ENCODE measurements at regions not wholly inside any gene's neighbourhood (a gene's known extent, or its start where the extent isn't known, plus 50 kb on each side); places are given as distances from the start of the nearest gene placed in this dataset.

- Histone ChIP-seq H3K27ac (ENCODE audit: low read depth, low read length) (no peak overlapping the region), H2BK5ac (ENCODE audit: low read depth, low read length, poor library complexity) (no peak overlapping the region), H4K91ac (ENCODE audit: low read depth, low read length) (no peak overlapping the region), H2BK120ac (ENCODE audit: insufficient read depth, low read length, poor library complexity) (no peak overlapping the region), H3K27me3 (ENCODE audit: insufficient read depth, low read length) (no peaks in the 10 kb centered on the region), H3K18ac (ENCODE audit: low read length) (no peak overlapping the region), H4K12ac (ENCODE audit: low read depth, low read length) (no peak overlapping the region), H3K4me1 (ENCODE audit: control insufficient read depth in 1 of 2, insufficient read depth in 2 of 2, low read length in 2 of 2) (peaks cover 7 to 11% of the 10 kb centered on the region in 2 experiments), H3K4me3 (ENCODE audit: low read depth, low read length) (no peak overlapping the region), H3K36me3 (ENCODE audit: control insufficient read depth in 1 of 2, insufficient read depth in 2 of 2, low read length in 2 of 2) (no peaks in the 10 kb centered on the region), H3K79me1 (ENCODE audit: low read length) (no peaks in the 10 kb centered on the region), H3K9me3 (ENCODE audit: insufficient read depth, low read depth, low read length) (no peaks in the 10 kb centered on the region), H4K8ac (ENCODE audit: low read depth, low read length) (no peak overlapping the region), H3K14ac (ENCODE audit: low read length) (no peak overlapping the region), H3K23ac (ENCODE audit: low read length) (no peak overlapping the region), H3K4me2 (ENCODE audit: low read length) (no peak overlapping the region), H3K9ac (ENCODE audit: low read length) (no peak overlapping the region), H3K4ac (ENCODE audit: low read depth, low read length) (no peak overlapping the region), H2AFZ (ENCODE audit: insufficient read depth, low read length, poor library complexity) (no peak overlapping the region), H3K79me2 (ENCODE audit: control insufficient read depth, insufficient read depth, low read length, poor library complexity) (no peaks in the 10 kb centered on the region), H2BK12ac (ENCODE audit: low read length) (no peak overlapping the region), H2AK5ac (ENCODE audit: low read length) (no peak overlapping the region)
- WGBS (ENCODE audit: extremely low coverage, insufficient coverage, insufficient read length): no CpG with 5 or more reads among the region's 1 CpG
- DNase-seq: peak; percentile 48 to 78
Observed at GRCh38 chr11:28464252-28464867, 356.2 kb downstream of the METTL15 start.

GRCh38 chr11:28463826-28464225, 355.6 kb downstream of the METTL15 start:
- no peak overlapping the region for H3K18ac ChIP-seq (ENCODE audit: low read length)
- H3K9me3 ChIP-seq (ENCODE audit: insufficient read depth, low read depth, low read length): no peaks in the 10 kb centered on the region
- no peaks in the 10 kb centered on the region for H3K36me3 ChIP-seq (ENCODE audit: control insufficient read depth in 1 of 2, insufficient read depth in 2 of 2, low read length in 2 of 2)
- H3K4me2 ChIP-seq (ENCODE audit: low read length): no peak overlapping the region
- peak; percentile 52 to 80 for DNase-seq
- H4K12ac ChIP-seq (ENCODE audit: low read depth, low read length): no peak overlapping the region
- no peak overlapping the region for H3K23ac ChIP-seq (ENCODE audit: low read length)
- H3K4ac ChIP-seq (ENCODE audit: low read depth, low read length): no peak overlapping the region
- no peak overlapping the region for H4K8ac ChIP-seq (ENCODE audit: low read depth, low read length)
- H3K9ac ChIP-seq (ENCODE audit: low read length): no peak overlapping the region
- no peak overlapping the region for H3K27ac ChIP-seq (ENCODE audit: low read depth, low read length)
- no peaks in the 10 kb centered on the region for H3K79me2 ChIP-seq (ENCODE audit: control insufficient read depth, insufficient read depth, low read length, poor library complexity)
- no peak overlapping the region for H2BK5ac ChIP-seq (ENCODE audit: low read depth, low read length, poor library complexity)
- no peaks in the 10 kb centered on the region for H3K27me3 ChIP-seq (ENCODE audit: insufficient read depth, low read length)
- H3K14ac ChIP-seq (ENCODE audit: low read length): no peak overlapping the region
- H4K91ac ChIP-seq (ENCODE audit: low read depth, low read length): no peak overlapping the region
- H3K79me1 ChIP-seq (ENCODE audit: low read length): no peaks in the 10 kb centered on the region
- no peak overlapping the region for H2AK5ac ChIP-seq (ENCODE audit: low read length)
- H3K4me1 ChIP-seq (ENCODE audit: control insufficient read depth in 1 of 2, insufficient read depth in 2 of 2, low read length in 2 of 2): peaks cover 7 to 11% of the 10 kb centered on the region in 2 experiments
- no peak overlapping the region for H3K4me3 ChIP-seq (ENCODE audit: low read depth, low read length)
- H2BK12ac ChIP-seq (ENCODE audit: low read length): no peak overlapping the region
- H2AFZ ChIP-seq (ENCODE audit: insufficient read depth, low read length, poor library complexity): no peak overlapping the region
- WGBS (ENCODE audit: extremely low coverage, insufficient coverage, insufficient read length): no CpG with 5 or more reads among the region's 4 CpGs
- no peak overlapping the region for H2BK120ac ChIP-seq (ENCODE audit: insufficient read depth, low read length, poor library complexity)

- H2BK120ac ChIP-seq (ENCODE audit: insufficient read depth, low read length, poor library complexity): no peak overlapping the region
- H4K91ac ChIP-seq (ENCODE audit: low read depth, low read length): no peak overlapping the region
- H3K27me3 ChIP-seq (ENCODE audit: insufficient read depth, low read length): no peaks in the 10 kb centered on the region
- H3K4me1 ChIP-seq (ENCODE audit: control insufficient read depth in 1 of 2, insufficient read depth in 2 of 2, low read length in 2 of 2): peaks cover under 1 to 5% of the 10 kb centered on the region in 2 experiments
- no peak overlapping the region for H3K9ac ChIP-seq (ENCODE audit: low read length)
- no peak overlapping the region for H2AFZ ChIP-seq (ENCODE audit: insufficient read depth, low read length, poor library complexity)
- no peak overlapping the region for H3K23ac ChIP-seq (ENCODE audit: low read length)
- H2AK5ac ChIP-seq (ENCODE audit: low read length): no peak overlapping the region
- peak in 1 of 2 donors; percentile 59 for DNase-seq
- H3K4me2 ChIP-seq (ENCODE audit: low read length): no peak overlapping the region
- no peak overlapping the region for H4K12ac ChIP-seq (ENCODE audit: low read depth, low read length)
- no peaks in the 10 kb centered on the region for H3K36me3 ChIP-seq (ENCODE audit: control insufficient read depth in 1 of 2, insufficient read depth in 2 of 2, low read length in 2 of 2)
- H4K8ac ChIP-seq (ENCODE audit: low read depth, low read length): no peak overlapping the region
- no peaks in the 10 kb centered on the region for H3K79me1 ChIP-seq (ENCODE audit: low read length)
- H2BK12ac ChIP-seq (ENCODE audit: low read length): no peak overlapping the region
- H3K4me3 ChIP-seq (ENCODE audit: low read depth, low read length): no peak overlapping the region
- H3K79me2 ChIP-seq (ENCODE audit: control insufficient read depth, insufficient read depth, low read length, poor library complexity): no peaks in the 10 kb centered on the region
- no CpG with 5 or more reads among the region's 2 CpGs for WGBS (ENCODE audit: extremely low coverage, insufficient coverage, insufficient read length)
- H3K14ac ChIP-seq (ENCODE audit: low read length): no peak overlapping the region
- H2BK5ac ChIP-seq (ENCODE audit: low read depth, low read length, poor library complexity): no peak overlapping the region
- H3K18ac ChIP-seq (ENCODE audit: low read length): no peak overlapping the region
- no peaks in the 10 kb centered on the region for H3K9me3 ChIP-seq (ENCODE audit: insufficient read depth, low read depth, low read length)
- H3K27ac ChIP-seq (ENCODE audit: low read depth, low read length): no peak overlapping the region
- no peak overlapping the region for H3K4ac ChIP-seq (ENCODE audit: low read depth, low read length)
Observed at GRCh38 chr11:28461846-28462245, 353.7 kb downstream of the METTL15 start.

- H3K9me3 ChIP-seq (ENCODE audit: insufficient read depth, low read depth, low read length): no peaks in the 10 kb centered on the region
- no peaks in the 10 kb centered on the region for H3K36me3 ChIP-seq (ENCODE audit: control insufficient read depth in 1 of 2, insufficient read depth in 2 of 2, low read length in 2 of 2)
- no peak overlapping the region for H3K9ac ChIP-seq (ENCODE audit: low read length)
- H3K18ac ChIP-seq (ENCODE audit: low read length): no peak overlapping the region
- no peak overlapping the region for H2BK120ac ChIP-seq (ENCODE audit: insufficient read depth, low read length, poor library complexity)
- no peak overlapping the region for H2AK5ac ChIP-seq (ENCODE audit: low read length)
- no peak overlapping the region for H2AFZ ChIP-seq (ENCODE audit: insufficient read depth, low read length, poor library complexity)
- H4K8ac ChIP-seq (ENCODE audit: low read depth, low read length): no peak overlapping the region
- no peak overlapping the region for H3K4ac ChIP-seq (ENCODE audit: low read depth, low read length)
- no peak overlapping the region for H3K27ac ChIP-seq (ENCODE audit: low read depth, low read length)
- no peaks in the 10 kb centered on the region for H3K27me3 ChIP-seq (ENCODE audit: insufficient read depth, low read length)
- no peak overlapping the region for H3K4me2 ChIP-seq (ENCODE audit: low read length)
- H4K91ac ChIP-seq (ENCODE audit: low read depth, low read length): no peak overlapping the region
- peak; percentile 12 to 86 for DNase-seq
- no peaks in the 10 kb centered on the region for H3K79me2 ChIP-seq (ENCODE audit: control insufficient read depth, insufficient read depth, low read length, poor library complexity)
- H3K14ac ChIP-seq (ENCODE audit: low read length): no peak overlapping the region
- H3K79me1 ChIP-seq (ENCODE audit: low read length): no peaks in the 10 kb centered on the region
- no peak overlapping the region for H3K23ac ChIP-seq (ENCODE audit: low read length)
- no peak overlapping the region for H3K4me3 ChIP-seq (ENCODE audit: low read depth, low read length)
- WGBS (ENCODE audit: extremely low coverage, insufficient coverage, insufficient read length): no CpG with 5 or more reads among the region's 1 CpG
- H3K4me1 ChIP-seq (ENCODE audit: control insufficient read depth in 1 of 2, insufficient read depth in 2 of 2, low read length in 2 of 2): peaks cover 0 to 1% of the 10 kb centered on the region in 2 experiments
- H4K12ac ChIP-seq (ENCODE audit: low read depth, low read length): no peak overlapping the region
- no peak overlapping the region for H2BK5ac ChIP-seq (ENCODE audit: low read depth, low read length, poor library complexity)
- H2BK12ac ChIP-seq (ENCODE audit: low read length): no peak overlapping the region
Observed at GRCh38 chr11:28461338-28461737, 353.1 kb downstream of the METTL15 start.

Measured in trophoblast cell (in vitro differentiated cells and primary cell).